ENCODE measurements at regions not wholly inside any gene's neighbourhood (a gene's known extent, or its start where the extent isn't known, plus 50 kb on each side); places are given as distances from the start of the nearest gene placed in this dataset.

- Histone ChIP-seq H3K4me1 (ENCODE audit: control insufficient read depth, extremely low read depth, insufficient read depth, low read length) (no peaks in the 10 kb centered on the region), H3K36me3 (ENCODE audit: control insufficient read depth, insufficient read depth, low read length) (no peaks in the 10 kb centered on the region), H3K9me3 (ENCODE audit: control insufficient read depth, insufficient read depth, low read depth, low read length) (no peaks in the 10 kb centered on the region), H3K4me2 (ENCODE audit: extremely low read depth, insufficient read depth, low read length) (no peak overlapping the region), H4K20me1 (ENCODE audit: control insufficient read depth, extremely low read depth, insufficient read depth, low read length) (no peaks in the 10 kb centered on the region), H3K4me3 (replicated peaks in 1 of 4; ENCODE audit: control extremely low read depth in 1 of 4, insufficient read depth in 1 of 4, low read depth in 3 of 4, low read length in 4 of 4) (no peak overlapping the region), H3K27ac (ENCODE audit: insufficient read depth, low read length) (no peak overlapping the region), H3K79me2 (ENCODE audit: control insufficient read depth, insufficient read depth, low read length) (no peaks in the 10 kb centered on the region), H3K9ac (ENCODE audit: insufficient read depth, low read length) (no peak overlapping the region), H3K27me3 (ENCODE audit: control insufficient read depth, insufficient read depth, low read length) (no peaks in the 10 kb centered on the region), H2AFZ (ENCODE audit: low read length) (no peak overlapping the region)
- no peak for TF ChIP-seq EZH2 (IDR thresholded peaks at IDR 0.05; ENCODE audit: low read length, missing control alignments)
- TF ChIP-seq, protein P1, sequence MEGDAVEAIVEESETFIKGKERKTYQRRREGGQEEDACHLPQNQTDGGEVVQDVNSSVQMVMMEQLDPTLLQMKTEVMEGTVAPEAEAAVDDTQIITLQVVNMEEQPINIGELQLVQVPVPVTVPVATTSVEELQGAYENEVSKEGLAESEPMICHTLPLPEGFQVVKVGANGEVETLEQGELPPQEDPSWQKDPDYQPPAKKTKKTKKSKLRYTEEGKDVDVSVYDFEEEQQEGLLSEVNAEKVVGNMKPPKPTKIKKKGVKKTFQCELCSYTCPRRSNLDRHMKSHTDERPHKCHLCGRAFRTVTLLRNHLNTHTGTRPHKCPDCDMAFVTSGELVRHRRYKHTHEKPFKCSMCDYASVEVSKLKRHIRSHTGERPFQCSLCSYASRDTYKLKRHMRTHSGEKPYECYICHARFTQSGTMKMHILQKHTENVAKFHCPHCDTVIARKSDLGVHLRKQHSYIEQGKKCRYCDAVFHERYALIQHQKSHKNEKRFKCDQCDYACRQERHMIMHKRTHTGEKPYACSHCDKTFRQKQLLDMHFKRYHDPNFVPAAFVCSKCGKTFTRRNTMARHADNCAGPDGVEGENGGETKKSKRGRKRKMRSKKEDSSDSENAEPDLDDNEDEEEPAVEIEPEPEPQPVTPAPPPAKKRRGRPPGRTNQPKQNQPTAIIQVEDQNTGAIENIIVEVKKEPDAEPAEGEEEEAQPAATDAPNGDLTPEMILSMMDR (conservative IDR thresholded peaks at IDR 0.05 in 1 of 2, IDR thresholded peaks at IDR 0.05 in 1 of 2; ENCODE audit: low read depth in 1 of 2, low read length in 2 of 2), result no peak
- no peak for DNase-seq (ENCODE audit: low read depth in 2 of 2)
Observed at GRCh38 chr15:101566748-101567488, 77.4 kb upstream of the PCSK6 start.

- H3K9ac ChIP-seq (ENCODE audit: insufficient read depth, low read length), result no peak overlapping the region
- H3K79me2 ChIP-seq (ENCODE audit: control insufficient read depth, insufficient read depth, low read length), result no peaks in the 10 kb centered on the region
- no peaks in the 10 kb centered on the region for H3K9me3 ChIP-seq (ENCODE audit: control insufficient read depth, insufficient read depth, low read depth, low read length)
- no peak overlapping the region for H3K4me3 ChIP-seq (replicated peaks in 1 of 4; ENCODE audit: control extremely low read depth in 1 of 4, insufficient read depth in 1 of 4, low read depth in 3 of 4, low read length in 4 of 4)
- DNase-seq (ENCODE audit: low read depth in 2 of 2), result no peak
- H3K27ac ChIP-seq (ENCODE audit: insufficient read depth, low read length), result no peak overlapping the region
- no peak overlapping the region for H2AFZ ChIP-seq (ENCODE audit: low read length)
- no peaks in the 10 kb centered on the region for H3K4me1 ChIP-seq (ENCODE audit: control insufficient read depth, extremely low read depth, insufficient read depth, low read length)
- no peak overlapping the region for H3K4me2 ChIP-seq (ENCODE audit: extremely low read depth, insufficient read depth, low read length)
- H3K27me3 ChIP-seq (ENCODE audit: control insufficient read depth, insufficient read depth, low read length), result no peaks in the 10 kb centered on the region
- TF ChIP-seq, protein P1 (conservative IDR thresholded peaks at IDR 0.05 in 1 of 2, IDR thresholded peaks at IDR 0.05 in 1 of 2; ENCODE audit: low read depth in 1 of 2, low read length in 2 of 2), result no peak
- TF ChIP-seq EZH2 (IDR thresholded peaks at IDR 0.05; ENCODE audit: low read length, missing control alignments), result no peak
- H3K36me3 ChIP-seq (ENCODE audit: control insufficient read depth, insufficient read depth, low read length), result no peaks in the 10 kb centered on the region
- H4K20me1 ChIP-seq (ENCODE audit: control insufficient read depth, extremely low read depth, insufficient read depth, low read length), result no peaks in the 10 kb centered on the region
Observed at GRCh38 chr15:101565377-101565776, 75.9 kb upstream of the PCSK6 start.

DNA sequence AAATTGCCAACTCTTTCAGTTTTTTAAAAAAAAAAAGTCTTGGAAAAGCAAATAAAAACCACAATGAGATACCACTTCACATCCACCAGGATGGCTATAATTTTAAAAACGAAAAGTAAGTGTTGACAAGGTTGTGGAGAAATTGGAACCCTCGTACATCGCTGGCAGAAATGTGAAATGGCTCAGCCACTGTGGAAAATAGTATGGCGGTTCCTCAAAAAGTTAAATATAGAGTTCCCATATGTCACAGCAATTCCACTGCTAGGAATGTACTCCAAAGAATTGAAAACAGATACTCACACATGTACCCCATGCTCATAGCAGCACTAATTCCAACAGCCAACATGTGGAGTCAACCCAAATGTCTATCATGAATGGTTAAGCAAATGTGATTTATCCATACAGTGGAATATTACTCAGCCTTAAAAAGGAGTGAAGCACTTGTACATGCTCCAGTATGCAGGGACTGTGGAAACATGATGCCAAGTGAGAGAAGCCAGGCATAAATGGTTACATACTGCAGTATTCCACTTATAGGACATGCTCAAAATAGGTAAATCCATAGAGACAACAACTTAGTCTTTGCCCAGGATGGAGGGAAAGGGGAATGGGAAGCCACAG is 73.8 kb upstream of the PCSK6 start:
- Histone ChIP-seq H3K9me3 (ENCODE audit: control insufficient read depth, insufficient read depth, low read depth, low read length) (no peaks in the 10 kb centered on the region), H3K4me1 (ENCODE audit: control insufficient read depth, extremely low read depth, insufficient read depth, low read length) (no peaks in the 10 kb centered on the region), H3K36me3 (ENCODE audit: control insufficient read depth, insufficient read depth, low read length) (no peaks in the 10 kb centered on the region), H3K27ac (ENCODE audit: insufficient read depth, low read length) (no peak overlapping the region), H3K4me3 (replicated peaks in 1 of 4; ENCODE audit: control extremely low read depth in 1 of 4, insufficient read depth in 1 of 4, low read depth in 3 of 4, low read length in 4 of 4) (no peak overlapping the region), H3K9ac (ENCODE audit: insufficient read depth, low read length) (no peak overlapping the region), H3K4me2 (ENCODE audit: extremely low read depth, insufficient read depth, low read length) (no peak overlapping the region), H2AFZ (ENCODE audit: low read length) (no peak overlapping the region), H4K20me1 (ENCODE audit: control insufficient read depth, extremely low read depth, insufficient read depth, low read length) (no peaks in the 10 kb centered on the region), H3K27me3 (ENCODE audit: control insufficient read depth, insufficient read depth, low read length) (no peaks in the 10 kb centered on the region), H3K79me2 (ENCODE audit: control insufficient read depth, insufficient read depth, low read length) (no peaks in the 10 kb centered on the region)
- TF ChIP-seq, protein P1 (conservative IDR thresholded peaks at IDR 0.05 in 1 of 2, IDR thresholded peaks at IDR 0.05 in 1 of 2; ENCODE audit: low read depth in 1 of 2, low read length in 2 of 2), result no peak
- TF ChIP-seq EZH2 (IDR thresholded peaks at IDR 0.05; ENCODE audit: low read length, missing control alignments), result no peak
- DNase-seq (ENCODE audit: low read depth in 2 of 2), result no peak
